Right lobe of liver (tissue), 6 donors: ENCODE measurements at regions not wholly inside any gene's neighbourhood (a gene's known extent, or its start where the extent isn't known, plus 50 kb on each side); places are given as distances from the start of the nearest gene placed in this dataset.

ENCODE experiments used
- ATAC-seq, 4 donors: fragments of 200-7000 bp; cut with Tn5 transposase; one replicate each; pipeline ENCODE4 v1.9.1; 2020; ENCODE audit warnings: mild to moderate bottlenecking in 4 of 4, moderate library complexity in 4 of 4
- DNase-seq, 3 donors: peaks; one replicate each; pipeline ENCODE4 v3.0.0-alpha.2; 2020
- H3K27ac ChIP-seq, 3 donors: fragments of 200-600 bp; one replicate each; pipeline ENCODE4 v1.8.0; 2022
- H3K27me3 ChIP-seq, 2 donors: fragments of 200-600 bp; one replicate each; pipeline ENCODE4 v1.8.0; 2022
- H3K36me3 ChIP-seq, 4 donors: fragments of 200-600 bp; sonication (generic) in 1 of 4; one replicate each; pipeline versions ENCODE4 v1.5.1 to v1.8.0; 2017 to 2022; ENCODE audit warnings: control low read depth in 1 of 4
- H3K4me1 ChIP-seq, 4 donors: fragments of 200-600 bp; sonication (generic) in 1 of 4; one replicate each; pipeline versions ENCODE4 v1.5.1 to v1.8.0; 2017 to 2022; ENCODE audit warnings: control low read depth in 1 of 4
- H3K4me3 ChIP-seq, 3 donors: fragments of 200-600 bp; one replicate each; pipeline ENCODE4 v1.8.0; 2022
- H3K9me3 ChIP-seq, 4 donors: fragments of 200-600 bp; sonication (generic) in 1 of 4; one replicate each; pipeline versions ENCODE4 v1.5.1 to v1.8.0; 2017 to 2022; ENCODE audit warnings: control low read depth in 1 of 4
- POLR2A ChIP-seq: fragments of 450-650 bp; IDR thresholded peaks from one replicate; pipeline ENCODE4 v1.6.1; 2017; ENCODE audit warnings: antibody characterized with exemption, mild to moderate bottlenecking
- WGBS: methylation state at CpG from one replicate; pipeline ENCODE4 v1.1.6; 2018; ENCODE audit warnings: low coverage, low lambda C conversion rate; ENCODE audit not compliant: insufficient coverage; ENCODE audit errors: missing lambda C conversion rate; 5-methylcytosine and 5-hydroxymethylcytosine counted together
- intact Hi-C, 2 donors: fragments of 100-400 bp; cut with DNase I; formaldehyde crosslinking; loops; one replicate each; pipeline versions ENCODE4 v1.11.2 to v1.14.1; 2022
- TF ChIP-seq, protein P1 (sequence below), 4 donors: fragments of 200-600 bp in 3 of 4; fragments of 450-650 bp in 1 of 4; IDR thresholded peaks; one replicate each; pipeline versions ENCODE4 v1.5.1 to v1.8.0; 2016 to 2022; ENCODE audit warnings: antibody characterized with exemption in 4 of 4, mild to moderate bottlenecking in 2 of 4
- donor health status: DM: no; HTN: yes; CAD: no.
- donor health status: DM: no; HTN: no; CAD: no.
- donor health status: DM: no; HTN: no; CAD: no.
- donor health status: DM: no; HTN: yes; CAD: no.
- donor health status: DM: no; HTN: yes; CAD: no.

DNA sequence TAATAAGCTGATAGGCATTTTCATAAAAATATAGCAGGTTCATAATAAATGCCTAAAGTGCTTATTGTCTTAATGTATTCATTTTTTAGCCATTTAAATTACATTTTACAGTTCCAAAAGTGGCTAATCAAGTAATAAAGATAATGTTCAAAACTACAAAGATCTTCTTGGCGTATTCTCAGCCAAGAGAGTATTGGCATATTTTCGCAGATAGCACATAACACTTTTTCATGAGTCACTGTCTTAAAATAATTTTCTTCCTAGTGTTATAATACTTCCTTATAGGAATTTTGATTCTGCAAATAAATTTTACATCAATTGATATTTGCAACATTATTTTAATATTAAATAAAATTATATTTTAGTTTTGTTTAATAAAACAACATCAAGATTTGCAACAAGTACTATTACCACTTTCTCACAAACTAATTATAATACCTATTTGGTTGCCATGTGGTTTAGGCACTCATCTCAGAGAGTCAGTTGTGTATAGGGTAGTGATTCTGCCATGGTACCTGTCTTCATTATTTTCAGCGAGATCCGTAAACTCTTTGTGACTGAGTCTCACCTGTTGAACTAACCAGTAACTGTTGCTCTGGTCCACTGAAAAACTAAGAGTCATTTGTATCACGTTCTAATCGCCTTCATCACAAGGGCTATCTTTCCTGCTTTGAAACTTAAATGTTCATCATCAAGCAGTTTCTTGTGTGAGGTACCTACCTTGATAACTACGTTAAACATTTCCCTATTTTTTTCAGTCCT lies 152.5 kb upstream of the AKR1E2 start:
- no peak overlapping the region for H3K27ac ChIP-seq
- intact Hi-C loops, result no loop called here
- H3K27me3 ChIP-seq, result no peaks in the 10 kb centered on the region
- H3K36me3 ChIP-seq, result no peaks in the 10 kb centered on the region
- 88% methylated on average over 7 of the region's 7 CpGs for WGBS
- peaks cover 0 to 7% (median 3%) of the 10 kb centered on the region in 4 donors for H3K4me1 ChIP-seq
- H3K9me3 ChIP-seq, result no peaks in the 10 kb centered on the region
- DNase-seq, result no peak
- no peak for ATAC-seq
- TF ChIP-seq POLR2A, result no peak
- TF ChIP-seq, protein P1, sequence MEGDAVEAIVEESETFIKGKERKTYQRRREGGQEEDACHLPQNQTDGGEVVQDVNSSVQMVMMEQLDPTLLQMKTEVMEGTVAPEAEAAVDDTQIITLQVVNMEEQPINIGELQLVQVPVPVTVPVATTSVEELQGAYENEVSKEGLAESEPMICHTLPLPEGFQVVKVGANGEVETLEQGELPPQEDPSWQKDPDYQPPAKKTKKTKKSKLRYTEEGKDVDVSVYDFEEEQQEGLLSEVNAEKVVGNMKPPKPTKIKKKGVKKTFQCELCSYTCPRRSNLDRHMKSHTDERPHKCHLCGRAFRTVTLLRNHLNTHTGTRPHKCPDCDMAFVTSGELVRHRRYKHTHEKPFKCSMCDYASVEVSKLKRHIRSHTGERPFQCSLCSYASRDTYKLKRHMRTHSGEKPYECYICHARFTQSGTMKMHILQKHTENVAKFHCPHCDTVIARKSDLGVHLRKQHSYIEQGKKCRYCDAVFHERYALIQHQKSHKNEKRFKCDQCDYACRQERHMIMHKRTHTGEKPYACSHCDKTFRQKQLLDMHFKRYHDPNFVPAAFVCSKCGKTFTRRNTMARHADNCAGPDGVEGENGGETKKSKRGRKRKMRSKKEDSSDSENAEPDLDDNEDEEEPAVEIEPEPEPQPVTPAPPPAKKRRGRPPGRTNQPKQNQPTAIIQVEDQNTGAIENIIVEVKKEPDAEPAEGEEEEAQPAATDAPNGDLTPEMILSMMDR (IDR thresholded peaks at IDR 0.05), result no peak
- no peak overlapping the region for H3K4me3 ChIP-seq

DNA sequence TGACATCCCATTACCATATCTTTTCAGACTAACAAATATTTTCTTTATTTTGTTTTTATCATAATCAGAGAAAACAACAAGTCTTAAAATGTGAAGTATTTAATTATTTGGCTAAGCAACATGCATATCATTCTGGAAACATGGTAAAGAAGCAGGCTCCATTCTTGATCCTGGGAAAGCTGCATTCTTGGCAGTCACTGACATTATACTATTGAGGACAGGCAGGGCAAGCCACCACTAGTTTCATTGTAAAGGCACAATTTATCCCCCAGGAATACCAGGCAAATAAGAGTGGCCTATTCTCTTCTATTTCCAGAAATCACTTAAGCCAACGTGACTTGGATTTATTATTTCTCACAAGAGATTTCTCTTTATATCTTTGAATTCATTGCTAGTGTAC lies 153.8 kb upstream of the AKR1E2 start:
- no peak for DNase-seq
- no peaks in the 10 kb centered on the region for H3K9me3 ChIP-seq
- TF ChIP-seq, protein P1 (IDR thresholded peaks at IDR 0.05), result no peak
- TF ChIP-seq POLR2A, result no peak
- WGBS, result 86% methylated on average over 1 of the region's 1 CpG
- no peaks in the 10 kb centered on the region for H3K36me3 ChIP-seq
- no peaks in the 10 kb centered on the region for H3K27me3 ChIP-seq
- intact Hi-C loops, result no loop called here
- no peak overlapping the region for H3K4me3 ChIP-seq
- no peak overlapping the region for H3K27ac ChIP-seq
- ATAC-seq, result no peak
- H3K4me1 ChIP-seq, result no peaks in the 10 kb centered on the region

DNA sequence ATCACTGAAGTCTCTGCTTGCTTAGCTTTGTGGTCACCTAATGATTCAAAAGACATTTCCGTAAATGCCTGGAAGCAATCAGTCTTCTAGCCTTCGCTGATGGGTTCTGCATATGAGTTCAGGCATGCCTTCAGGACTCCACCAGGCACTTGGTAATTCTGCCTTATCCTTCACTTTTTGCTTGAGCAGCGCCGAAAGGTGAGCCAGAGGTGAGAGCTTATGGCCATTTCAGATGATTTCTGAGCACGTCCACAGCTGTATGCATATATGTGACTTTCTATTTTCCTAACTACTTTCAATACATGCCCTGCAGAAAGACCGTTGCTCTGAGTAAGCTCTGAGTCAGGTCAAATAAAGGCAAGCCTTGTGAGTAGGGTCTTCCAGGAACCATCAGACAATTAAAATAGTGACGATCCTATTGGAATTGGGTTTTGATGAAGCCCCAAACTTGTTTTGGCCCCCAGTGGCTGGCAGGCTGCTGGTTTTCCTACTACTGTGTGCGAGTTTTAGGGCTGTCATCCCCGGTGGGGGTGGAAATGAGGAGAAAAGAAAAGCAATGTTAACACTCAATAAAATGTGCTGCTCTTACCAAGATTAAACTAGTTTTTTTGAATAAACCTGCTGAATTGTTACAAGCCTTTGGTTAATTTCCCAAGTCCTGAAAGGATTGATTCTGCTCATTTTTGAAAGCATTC lies 154.4 kb upstream of the AKR1E2 start:
- no peak overlapping the region for H3K4me3 ChIP-seq
- ATAC-seq (no peak), DNase-seq (no peak)
- WGBS, result 90% methylated on average over 9 of the region's 9 CpGs
- intact Hi-C loops, result no loop called here
- H3K4me1 ChIP-seq, result no peaks in the 10 kb centered on the region
- H3K27me3 ChIP-seq, result no peaks in the 10 kb centered on the region
- H3K36me3 ChIP-seq, result no peaks in the 10 kb centered on the region
- no peak overlapping the region for H3K27ac ChIP-seq
- TF ChIP-seq, protein P1 (IDR thresholded peaks at IDR 0.05), result no peak
- no peak for TF ChIP-seq POLR2A
- no peaks in the 10 kb centered on the region for H3K9me3 ChIP-seq

DNA sequence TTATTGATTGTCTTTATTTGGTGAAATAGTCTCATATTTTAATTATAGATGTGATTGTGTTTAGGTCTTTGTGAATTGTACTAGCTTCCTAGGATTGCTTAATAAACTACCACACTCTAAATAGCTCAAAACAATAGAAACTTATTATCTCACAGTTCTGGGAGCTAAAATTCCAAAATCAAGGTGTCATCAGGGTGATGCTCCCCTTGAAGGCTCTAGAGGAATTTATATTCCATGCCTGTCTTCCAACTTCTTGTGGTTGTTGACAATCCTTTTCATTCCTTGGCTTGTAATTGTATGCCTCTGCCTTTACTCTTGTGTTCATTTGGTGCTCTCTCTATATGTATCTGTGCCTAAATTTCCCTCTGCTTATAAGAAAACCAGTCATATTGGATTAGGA lies 155.3 kb upstream of the AKR1E2 start:
- intact Hi-C loops, result no loop called here
- no peaks in the 10 kb centered on the region for H3K4me1 ChIP-seq
- ATAC-seq (no peak), DNase-seq (no peak)
- no peaks in the 10 kb centered on the region for H3K36me3 ChIP-seq
- no peak for TF ChIP-seq POLR2A
- TF ChIP-seq, protein P1 (IDR thresholded peaks at IDR 0.05), result no peak
- H3K4me3 ChIP-seq, result no peak overlapping the region
- no peaks in the 10 kb centered on the region for H3K27me3 ChIP-seq
- no peaks in the 10 kb centered on the region for H3K9me3 ChIP-seq
- no peak overlapping the region for H3K27ac ChIP-seq
